T1000 (cell line): ENCODE measurements at regions not wholly inside any gene's neighbourhood (a gene's known extent, or its start where the extent isn't known, plus 50 kb on each side); places are given as distances from the start of the nearest gene placed in this dataset.

Source experiments
- DNase-seq: peaks from one replicate; lab custom pipeline; 2025; ENCODE audit warnings: mixed read lengths; lab: John Stamatoyannopoulos, UW

DNA sequence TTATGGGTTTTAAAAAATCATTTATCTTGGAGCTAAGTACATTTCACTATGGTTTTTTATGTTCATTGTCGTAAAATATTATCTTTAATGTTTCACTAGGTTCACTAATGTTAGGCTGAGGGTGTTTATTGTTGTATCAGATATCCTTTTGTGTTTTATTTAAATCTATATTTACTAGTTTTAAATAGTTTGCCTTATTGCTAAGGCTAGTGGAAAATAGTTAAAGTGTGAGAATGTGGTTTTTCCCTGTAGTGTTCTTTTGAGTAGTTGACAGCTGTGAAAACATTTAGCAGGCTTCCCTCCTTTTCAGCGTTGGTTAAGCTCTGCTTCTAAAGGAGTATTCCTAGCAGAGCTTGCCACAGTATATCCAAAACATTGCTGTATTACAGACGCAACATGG, 139.0 kb downstream of the TM9SF2 start:
- DNase-seq = no peak

DNA sequence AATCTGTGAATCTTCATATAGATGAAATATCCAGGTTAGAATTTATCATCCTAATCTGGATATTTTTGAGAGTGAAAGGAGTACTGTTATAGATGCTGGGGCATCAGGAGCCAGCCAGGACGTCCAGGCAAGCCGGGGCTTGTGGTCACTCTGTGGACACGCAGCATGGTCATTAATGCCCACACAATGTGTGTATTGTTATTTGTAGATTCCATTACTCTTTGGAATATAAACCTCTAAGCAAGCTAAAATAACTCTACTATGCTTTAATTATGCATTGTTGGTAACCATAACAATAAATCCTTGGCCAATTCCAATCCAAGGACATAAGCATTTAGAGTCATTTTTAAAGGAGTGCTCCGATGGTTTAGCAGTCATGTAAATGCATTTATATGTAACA, 137.9 kb downstream of the TM9SF2 start:
- DNase-seq = no peak

DNA sequence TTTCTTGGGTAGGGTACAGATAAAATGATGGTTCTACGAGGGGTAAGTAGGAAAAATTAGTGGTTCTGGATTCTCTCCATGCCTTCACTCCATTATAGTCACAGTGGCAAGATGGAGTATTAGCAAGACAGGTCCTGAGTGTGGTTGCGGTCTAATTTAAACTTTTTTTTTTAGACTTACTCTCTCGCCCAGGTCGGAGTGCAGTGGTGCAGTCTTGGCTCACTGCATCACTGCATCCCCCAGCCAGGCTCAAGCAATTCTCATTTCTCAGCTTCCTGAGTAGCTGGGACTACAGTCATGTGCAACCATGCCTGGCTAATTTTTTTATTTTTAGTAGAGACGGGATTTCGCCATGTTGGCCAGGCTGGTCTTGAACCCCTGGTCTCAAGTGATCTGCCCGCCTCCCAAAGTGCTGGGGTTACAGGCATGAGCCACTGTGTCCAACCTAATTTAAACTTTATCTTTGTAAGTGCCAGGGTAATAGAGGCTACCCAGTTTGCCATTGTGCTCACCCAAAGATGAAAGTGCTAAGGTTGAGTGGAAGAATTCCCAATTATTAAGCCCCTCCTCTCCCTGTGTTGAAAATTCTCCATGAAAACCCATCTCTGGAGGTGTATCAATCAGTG, 135.6 kb downstream of the TM9SF2 start:
- DNase-seq = no peak

- DNase-seq = no peak
Measured at GRCh38 chr13:99636306-99636705, 135.0 kb downstream of the TM9SF2 start.

DNA sequence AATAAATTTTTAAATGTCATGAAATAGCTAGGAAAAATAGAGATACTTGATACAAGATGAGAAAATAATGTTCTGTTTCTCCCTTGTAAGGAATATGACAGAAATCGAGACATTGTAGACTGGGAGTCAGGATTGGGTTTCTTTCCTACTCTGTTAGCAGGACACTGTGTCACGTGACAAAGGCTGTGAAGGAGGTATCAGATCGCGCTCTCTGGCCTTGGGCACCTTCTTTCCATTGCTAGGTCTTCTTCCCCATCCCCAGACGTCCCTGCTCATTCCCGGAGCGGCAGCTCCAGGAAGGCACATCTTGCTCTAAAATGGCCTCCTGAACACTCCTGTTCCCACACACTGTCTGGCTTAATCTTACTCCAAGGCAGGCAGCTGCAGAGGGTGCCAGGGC, 133.4 kb downstream of the TM9SF2 start:
- no peak for DNase-seq

GRCh38 chr13:99630269-99630898, 129.1 kb downstream of the TM9SF2 start:
- DNase-seq = no peak

GRCh38 chr13:99629641-99630040, 128.4 kb downstream of the TM9SF2 start:
- DNase-seq = no peak

DNA sequence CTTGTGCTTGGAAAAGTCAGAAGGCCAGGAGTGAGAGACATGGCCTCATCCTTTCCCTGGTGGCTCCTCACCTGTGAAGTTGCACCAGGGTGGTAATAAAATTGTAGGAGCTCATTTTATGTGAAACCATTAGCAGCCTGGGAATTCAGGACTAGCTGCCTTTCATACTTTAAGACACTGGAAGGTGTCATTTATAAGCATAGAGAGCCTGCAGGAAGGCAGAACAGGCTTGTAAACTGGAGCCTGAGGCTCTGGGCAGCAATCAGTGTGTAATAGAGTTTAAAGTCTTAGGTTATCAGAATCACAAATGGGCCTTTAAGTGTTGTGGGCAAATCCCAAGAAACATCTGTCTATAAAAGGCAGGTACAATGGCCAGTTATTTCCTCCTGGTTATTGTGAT, 127.2 kb downstream of the TM9SF2 start:
- no peak for DNase-seq

DNA sequence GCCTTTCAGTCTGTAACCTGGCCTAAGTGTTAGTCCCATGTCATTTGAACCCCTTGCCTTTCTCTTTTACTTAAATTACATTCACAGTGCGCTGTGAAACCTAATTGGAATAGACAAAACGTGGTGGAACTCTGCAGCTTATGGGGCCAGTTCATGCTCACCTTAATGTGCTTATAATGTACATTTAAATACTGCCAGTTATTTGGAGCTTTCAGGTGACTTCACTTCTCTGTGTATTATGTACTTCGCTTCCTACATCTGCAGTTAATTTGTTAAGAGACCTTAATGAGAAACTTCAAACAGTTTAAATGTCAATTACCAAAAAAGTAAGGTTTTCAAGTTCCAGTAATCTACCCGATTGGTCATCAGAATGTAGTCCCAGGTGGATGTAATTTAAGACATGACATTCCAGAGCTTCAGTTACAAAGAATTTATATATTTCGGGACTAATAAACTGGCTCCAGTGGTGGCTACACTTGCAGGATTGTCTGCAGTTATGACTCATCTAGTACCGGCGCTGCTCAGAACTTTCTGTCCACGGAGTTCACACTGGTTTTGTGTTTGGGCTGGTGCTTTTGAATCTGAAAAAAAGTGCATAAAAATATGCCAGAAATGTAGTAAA, 125.3 kb downstream of the TM9SF2 start:
- no peak for DNase-seq

- DNase-seq = no peak
Measured at GRCh38 chr13:99624936-99625540, 123.8 kb downstream of the TM9SF2 start.

DNA sequence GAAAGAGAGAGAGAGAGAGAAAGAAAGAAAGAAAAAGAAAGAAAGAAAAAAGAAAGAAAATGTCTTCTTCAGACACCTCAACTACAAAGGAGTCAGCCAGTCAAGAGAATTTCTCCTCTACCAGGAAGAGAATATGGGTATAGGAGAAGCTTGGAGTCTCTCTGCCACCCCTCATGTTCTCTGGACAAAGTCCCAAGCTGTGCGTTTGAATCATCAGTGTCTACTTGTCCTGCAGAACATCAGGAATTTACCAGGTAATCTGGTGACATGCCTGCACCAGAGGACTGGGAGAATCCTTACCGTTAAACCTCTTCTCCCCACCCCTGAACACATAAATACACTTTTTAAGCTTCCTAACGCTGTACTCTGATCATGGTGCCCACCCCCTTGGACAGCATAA, 119.5 kb downstream of the TM9SF2 start:
- no peak for DNase-seq

DNA sequence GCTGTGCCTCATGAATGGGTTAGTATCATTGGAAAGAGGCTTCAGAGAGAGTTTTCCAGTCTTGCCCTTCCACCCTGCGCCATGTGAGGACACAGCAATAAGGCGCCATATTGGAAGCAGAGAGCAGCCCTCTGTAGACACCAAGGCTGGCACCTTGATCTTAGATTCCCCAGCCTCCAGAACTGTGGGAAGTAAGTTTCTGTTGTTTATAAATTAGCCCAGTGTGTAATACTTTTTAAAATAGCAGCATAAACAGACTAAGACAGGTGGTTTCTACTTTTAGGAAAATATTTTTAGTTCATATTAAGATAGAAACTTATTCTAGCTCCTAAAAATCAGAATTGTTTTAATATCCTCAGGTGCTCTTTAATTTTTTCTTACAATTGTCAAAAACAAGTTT, 117.9 kb downstream of the TM9SF2 start:
- no peak for DNase-seq

DNA sequence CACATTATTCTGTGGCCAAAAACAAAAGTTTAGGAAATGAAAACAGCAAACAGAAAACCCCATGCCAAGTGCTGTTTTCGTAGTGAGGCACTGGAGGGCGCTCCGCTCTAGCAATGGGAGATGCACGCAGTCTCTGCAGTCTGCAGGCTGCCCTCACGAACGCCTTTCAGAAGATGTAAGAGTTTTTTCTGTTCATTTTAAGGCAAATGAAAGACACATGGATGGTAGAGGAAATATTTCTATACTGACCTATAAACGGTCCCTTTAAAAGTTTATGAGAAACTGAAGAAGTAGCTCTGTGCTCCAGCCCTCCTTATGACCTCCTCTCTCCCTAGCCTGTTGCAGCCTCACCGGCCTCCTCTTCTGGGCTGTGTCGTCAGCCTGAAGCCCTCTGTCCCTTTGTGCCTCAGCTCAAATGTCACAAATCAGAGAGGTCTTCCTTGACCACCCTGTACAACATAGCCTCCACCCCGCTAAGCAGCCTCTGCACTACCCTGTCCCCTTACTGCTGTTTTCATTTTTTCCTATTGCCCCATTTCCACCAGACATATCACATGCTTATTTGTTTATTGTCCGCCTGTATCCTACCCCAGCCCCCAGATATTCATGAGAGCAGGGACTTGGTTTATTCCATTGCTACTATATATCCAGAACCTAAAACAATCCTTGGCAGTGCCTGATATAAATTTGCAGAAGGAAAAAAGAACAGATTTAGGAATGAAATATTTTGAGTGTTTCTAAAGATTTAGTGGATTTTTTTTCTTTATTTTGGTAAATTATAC, 116.4 kb downstream of the TM9SF2 start:
- no peak for DNase-seq

GRCh38 chr13:99614465-99614885, 113.2 kb downstream of the TM9SF2 start:
- DNase-seq = no peak
